ENCODE measurements at regions not wholly inside any gene's neighbourhood (a gene's known extent, or its start where the extent isn't known, plus 50 kb on each side); places are given as distances from the start of the nearest gene placed in this dataset.

DNA sequence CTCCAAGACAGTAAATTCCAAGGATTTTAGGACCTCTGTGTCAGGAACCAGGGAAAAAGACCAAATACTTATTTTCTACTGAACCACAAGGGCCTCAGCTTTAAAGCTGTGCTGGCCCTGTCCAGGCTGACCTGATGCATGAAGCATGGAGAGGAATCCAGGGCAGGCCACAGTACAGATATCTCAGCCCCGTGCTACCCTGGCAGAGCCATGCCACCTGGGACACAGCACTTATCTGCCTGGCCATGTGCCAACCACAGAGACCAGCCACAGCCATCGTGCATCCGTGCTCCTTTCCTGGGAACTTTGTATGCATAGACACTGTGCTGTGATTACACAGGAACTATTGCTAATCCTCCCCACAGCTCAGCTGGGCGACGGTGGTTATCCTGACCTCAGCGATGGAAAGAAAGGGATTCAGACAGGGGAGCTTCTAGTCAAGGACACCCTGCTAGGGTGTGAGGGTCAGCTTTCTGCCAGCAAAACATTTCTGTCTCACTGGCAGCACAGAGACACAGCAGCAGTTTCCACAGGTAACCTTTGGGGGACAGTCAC lies 687.4 kb upstream of the ID2 start:
- DNase-seq: peak; percentile 37

- no peak for DNase-seq
Observed at GRCh38 chr2:7997279-7997678, 684.6 kb upstream of the ID2 start.

- no peak for DNase-seq
Observed at GRCh38 chr2:7999683-8000476, 682.0 kb upstream of the ID2 start.

GRCh38 chr2:8000870-8001269 lies 681.0 kb upstream of the ID2 start:
- DNase-seq: no peak

DNA sequence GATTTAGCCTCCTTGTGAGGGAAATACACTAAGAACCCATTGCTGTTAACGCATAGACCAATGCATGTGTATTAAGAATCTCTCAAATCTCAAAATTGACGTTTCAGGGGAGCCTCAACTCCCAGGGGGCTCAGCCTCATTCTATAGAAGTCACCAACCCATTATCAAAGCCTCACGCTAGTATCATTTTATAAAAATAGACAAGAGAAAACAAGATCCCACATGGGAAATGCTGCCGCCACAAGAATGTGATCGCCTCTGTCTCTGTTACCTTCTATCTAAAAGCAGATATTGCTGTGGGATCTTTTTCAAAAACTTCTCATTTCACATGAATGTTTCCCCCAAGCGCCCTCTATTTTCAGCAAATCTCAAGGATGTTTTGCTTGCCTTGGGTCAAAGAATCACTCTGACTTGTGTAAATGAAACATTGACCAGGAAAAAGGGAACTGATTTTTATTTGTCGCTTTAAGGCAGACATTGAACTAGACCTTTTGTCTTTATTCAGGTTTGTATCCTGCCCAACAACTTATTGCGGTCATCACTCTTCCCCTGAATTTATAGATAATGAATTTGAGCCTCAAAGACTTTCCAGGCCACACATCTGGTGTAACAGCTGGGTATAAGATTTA lies 679.0 kb upstream of the ID2 start:
- no peak for DNase-seq

DNA sequence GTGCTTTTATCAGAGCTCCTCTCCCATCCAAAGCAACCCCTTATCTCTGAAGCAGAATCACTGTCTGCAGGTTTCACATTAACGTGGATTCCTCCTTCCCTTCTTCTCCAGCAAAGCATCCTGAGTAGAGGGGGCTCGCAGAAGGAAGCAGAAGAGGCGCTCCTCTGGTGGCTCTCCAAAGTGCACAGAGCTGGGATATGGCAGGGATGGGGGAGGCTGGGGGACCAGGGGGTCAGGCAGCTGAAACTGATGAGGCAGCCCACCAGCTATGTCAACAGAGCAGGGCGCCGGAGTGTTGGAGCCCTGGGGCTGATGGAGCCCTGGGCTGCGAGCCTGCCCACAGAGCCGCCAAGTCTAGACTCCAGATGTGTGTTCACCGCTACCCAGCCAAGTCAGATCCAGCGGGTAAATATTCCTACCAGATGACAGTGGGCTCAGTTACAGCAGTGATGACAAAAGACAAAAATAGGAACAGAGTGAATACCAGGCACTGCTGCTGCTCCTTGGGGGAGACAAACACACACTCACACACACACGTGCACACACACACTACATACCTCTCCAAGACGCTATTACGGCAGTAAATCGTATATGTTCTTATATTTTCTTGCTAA lies 678.3 kb upstream of the ID2 start:
- DNase-seq: no peak

GRCh38 chr2:8004250-8004681 lies 677.6 kb upstream of the ID2 start:
- DNase-seq: no peak

- no peak for DNase-seq
Observed at GRCh38 chr2:8006181-8006580, 675.7 kb upstream of the ID2 start.

GRCh38 chr2:8006626-8007025 lies 675.2 kb upstream of the ID2 start:
- no peak for DNase-seq

DNA sequence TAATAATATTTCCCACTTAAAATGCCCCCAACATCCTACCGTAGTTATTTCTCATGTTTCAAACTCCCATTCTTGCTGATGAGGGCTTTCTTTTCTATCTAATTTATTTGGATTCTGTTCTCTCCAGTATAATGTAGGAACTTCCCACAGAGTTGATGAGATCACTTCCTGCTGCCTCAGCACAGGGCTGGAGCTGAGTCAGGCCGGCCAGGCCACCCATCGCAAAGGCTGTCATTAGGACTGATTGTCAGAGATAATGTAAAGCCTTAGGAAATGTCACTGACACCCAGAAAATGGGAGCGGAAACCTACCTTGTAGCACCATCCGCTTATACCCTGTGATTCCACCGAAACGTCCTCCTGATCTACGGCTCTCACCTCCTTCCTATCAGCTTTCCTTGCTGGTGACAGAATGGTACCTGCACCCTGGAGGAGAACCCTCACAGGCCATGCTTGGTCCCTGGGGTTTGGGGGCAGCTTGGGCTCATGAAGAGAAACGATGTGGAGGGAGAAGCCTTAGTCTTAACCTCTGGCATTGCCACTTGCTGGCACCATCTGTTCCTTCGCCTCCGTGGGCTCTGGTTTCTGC lies 672.8 kb upstream of the ID2 start:
- DNase-seq: no peak

DNA sequence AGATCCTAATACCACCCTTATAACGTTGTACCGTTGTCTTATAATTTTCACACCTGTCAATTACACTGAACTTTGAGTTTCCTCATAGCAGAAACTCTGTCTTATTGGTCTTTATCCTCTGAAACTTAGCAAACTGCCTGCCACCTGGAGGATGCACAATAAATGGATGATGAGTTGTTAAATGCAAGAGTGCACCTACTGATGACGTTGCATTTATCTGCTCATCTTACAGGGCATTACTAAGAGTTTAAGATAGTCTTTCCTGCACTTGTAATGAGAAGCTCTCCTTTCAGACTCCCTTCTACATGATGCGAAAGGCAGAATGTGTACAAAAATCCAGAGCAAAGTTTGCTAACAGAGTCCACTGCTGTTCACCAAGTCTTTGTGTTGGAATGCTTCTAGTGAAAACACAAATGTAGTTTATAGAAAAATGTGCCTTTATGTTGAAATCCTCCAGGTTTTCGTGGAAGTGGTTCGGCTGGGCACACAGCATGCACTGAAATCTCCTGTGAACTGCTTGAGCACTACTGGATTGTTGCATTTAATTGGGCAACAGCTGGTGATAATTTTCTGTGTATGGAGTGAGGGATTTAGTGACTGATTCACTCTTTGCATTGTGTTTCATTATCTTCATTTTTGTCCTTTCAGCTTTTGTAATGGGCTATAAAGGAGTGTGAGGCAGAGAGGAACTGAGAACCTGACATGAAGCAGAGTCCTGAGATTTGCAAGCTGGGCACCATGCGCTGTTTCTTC lies 665.8 kb upstream of the ID2 start:
- DNase-seq: no peak

DNA sequence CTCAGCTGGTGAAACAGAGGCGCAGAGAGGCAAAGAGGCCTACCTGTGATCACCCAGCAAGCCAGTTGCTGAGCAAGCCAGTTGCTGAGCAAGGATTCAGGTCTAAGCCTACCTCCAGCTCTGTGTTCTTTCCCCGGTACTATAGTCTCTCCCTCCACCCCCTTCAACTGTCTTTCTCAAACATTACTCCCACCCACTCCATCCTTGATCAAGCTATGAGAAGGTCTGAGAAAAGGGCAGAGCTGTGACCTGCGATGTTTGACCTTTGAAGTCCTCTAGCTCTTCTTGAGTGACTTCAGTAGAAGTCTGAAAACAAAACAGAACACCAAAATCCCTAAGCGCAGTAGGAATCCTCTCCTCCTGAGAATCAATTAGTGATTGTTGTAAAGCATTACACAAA lies 665.2 kb upstream of the ID2 start:
- no peak for DNase-seq

DNA sequence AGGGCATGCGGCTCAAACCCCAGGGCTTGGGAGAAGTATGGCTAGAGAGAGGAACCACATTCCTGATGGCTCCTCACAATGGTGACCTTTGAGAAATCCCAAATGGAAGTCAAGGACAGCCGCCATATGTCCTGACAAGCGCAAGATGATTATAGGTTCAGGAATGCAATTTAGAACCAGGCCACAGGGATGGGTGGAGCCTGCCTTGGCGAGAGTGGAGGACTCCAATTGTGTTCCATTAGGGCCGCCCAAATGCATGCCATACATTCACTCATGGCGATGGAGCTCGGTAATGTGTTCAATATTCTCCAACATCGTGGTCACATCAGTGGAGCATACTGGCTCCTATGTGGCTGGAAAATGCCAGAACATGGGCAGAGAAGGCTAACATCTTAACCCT lies 662.9 kb upstream of the ID2 start:
- DNase-seq: no peak

- no peak for DNase-seq
Observed at GRCh38 chr2:8019934-8020333, 661.9 kb upstream of the ID2 start.

- DNase-seq: no peak
Observed at GRCh38 chr2:8021921-8022320, 659.9 kb upstream of the ID2 start.

DNA sequence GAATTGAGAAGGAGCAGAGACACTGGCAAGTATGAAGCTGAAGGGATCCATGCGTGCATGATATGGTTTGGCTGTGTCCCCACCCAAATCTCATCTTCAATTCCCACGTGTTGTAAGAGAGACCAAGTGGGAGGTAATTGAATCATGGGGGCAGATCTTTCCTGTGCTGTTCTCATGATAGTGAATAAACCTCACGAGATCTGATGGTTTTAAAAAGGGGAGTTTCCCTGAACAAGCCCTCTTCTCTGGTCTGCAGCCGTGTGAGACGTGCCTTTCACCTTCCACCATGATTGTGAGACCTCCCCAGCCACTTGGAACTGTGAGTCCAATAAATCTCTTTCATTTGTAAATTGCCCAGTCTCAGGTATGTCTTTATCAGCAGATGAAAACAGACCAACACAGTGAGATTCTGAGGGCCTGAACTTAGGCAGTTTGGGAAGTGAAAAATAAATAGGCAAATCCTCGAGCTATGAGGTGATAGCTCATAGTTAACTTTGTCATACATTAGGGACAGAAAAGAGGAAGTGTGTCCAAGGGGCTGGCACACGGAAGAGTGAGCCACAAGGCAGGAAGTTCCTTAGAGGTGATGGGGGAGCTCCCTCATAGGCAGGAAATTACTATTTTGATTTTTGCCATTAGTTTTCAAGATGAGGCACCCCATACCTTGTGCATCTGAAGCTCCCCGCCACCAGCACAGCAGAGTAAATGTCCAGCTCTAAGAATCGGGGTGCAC lies 658.8 kb upstream of the ID2 start:
- DNase-seq: no peak

GRCh38 chr2:8024506-8024905 lies 657.4 kb upstream of the ID2 start:
- no peak for DNase-seq

GRCh38 chr2:8026381-8026780 lies 655.5 kb upstream of the ID2 start:
- DNase-seq: no peak

DNA sequence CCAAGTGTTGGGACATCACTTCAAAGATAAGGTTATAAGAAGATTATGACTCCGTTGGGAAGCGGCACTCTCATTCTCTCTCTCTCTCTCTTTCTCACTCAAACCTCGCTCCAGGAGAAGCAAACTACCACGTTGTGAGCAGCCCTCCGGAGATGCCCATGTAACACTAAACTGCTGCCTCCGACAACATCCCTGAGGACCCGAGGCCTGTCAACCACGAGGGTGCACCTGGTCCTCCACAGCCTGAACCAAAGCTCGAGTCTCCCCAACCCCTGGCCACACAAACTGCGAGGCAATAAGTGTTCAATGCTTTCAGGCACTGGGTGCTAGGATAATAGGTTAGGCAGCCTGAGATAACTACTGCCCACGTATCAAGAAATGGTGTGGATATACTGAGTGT lies 654.5 kb upstream of the ID2 start:
- no peak for DNase-seq

DNA sequence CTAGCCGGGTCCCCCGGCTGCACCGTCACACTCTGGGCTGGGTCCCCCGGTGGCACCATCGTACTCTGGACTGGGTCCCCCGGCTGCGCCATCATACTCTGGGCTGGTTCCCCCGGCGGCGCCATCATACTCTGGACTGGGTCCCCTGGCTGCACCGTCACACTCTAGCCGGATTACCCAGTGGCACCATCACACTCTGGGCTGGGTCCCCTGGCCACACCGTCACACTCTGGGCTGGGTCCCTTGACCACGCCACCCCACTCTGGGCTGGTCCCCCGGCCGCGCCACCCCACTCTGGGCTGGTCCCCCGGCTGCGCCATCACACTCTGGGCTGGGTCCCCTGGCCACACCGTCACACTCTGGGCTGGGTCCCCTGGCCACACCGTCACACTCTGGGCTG lies 653.8 kb upstream of the ID2 start:
- no peak for DNase-seq

DNA sequence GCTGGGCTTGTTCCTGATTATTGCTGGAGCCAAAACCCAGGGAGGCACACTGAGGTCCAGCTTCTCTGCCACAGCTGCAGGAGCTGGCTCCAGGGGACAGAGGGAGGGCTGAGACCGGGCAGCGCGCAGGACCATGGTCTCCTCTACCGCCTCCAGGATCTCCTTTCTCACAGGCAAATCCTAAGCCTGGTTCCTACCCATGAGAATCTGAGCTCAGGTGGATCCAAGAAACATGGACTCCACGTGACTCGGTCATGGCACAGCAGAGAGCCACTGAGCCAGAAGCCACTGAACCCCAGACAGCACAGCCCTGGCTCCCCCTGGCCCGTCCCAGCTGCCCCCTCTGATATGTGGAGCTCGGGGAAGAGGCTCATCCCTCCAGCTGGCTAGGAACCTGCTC lies 653.4 kb upstream of the ID2 start:
- no peak for DNase-seq

DNA sequence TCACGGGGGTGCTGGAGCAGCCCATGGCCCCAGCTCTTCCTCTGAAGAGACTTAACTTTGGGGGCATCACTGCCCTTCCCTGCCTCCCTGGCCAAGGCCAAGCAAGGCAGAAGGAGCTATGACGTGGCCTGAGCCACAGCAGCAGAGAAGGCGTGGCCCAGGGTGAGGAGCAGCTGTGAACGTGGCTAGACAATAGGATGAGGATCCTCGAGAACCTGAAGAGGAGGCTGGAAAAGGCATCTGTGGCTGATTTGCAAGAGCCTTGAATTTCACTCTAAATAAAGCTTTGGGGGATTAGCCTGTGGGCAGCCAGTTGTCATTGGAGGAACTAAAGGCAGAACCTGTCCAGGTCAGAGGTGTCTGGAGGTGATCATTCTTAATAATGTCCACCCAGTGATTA lies 652.9 kb upstream of the ID2 start:
- DNase-seq: no peak

Measured in NCI-H1436 (cell line).